Spleen (tissue), 7 donors: ENCODE measurements at regions not wholly inside any gene's neighbourhood (a gene's known extent, or its start where the extent isn't known, plus 50 kb on each side); places are given as distances from the start of the nearest gene placed in this dataset.

Experiments used
- POLR2A ChIP-seq, 3 donors: fragments of 450-650 bp; IDR thresholded peaks; one replicate each; pipeline ENCODE4 v1.5.1; 2017; ENCODE audit warnings: antibody characterized with exemption in 3 of 3, mild to moderate bottlenecking in 1 of 3
- POLR2AphosphoS5 ChIP-seq, 3 donors: sonication (generic); formaldehyde crosslinking; IDR thresholded peaks; one replicate each; pipeline ENCODE4 v1.5.1; 2017; ENCODE audit warnings: antibody characterized with exemption in 3 of 3
- TF ChIP-seq, protein P1 (sequence below), 11 experiments: fragments of 200-600 bp in 7 of 11; fragments of 450-650 bp in 4 of 11; sonication (generic) in 4 of 11; IDR thresholded peaks in 8 of 11; conservative IDR thresholded peaks in 3 of 11; 1 replicate in 7 of 11; 2 replicates in 4 of 11; pipeline versions ENCODE4 v1.4.0 to v1.8.0; 2016 to 2021; ENCODE audit warnings: antibody characterized with exemption in 11 of 11, inconsistent platforms in 4 of 11, mild to moderate bottlenecking in 1 of 11
- donor health status: DM: no; HTN: no; CAD: no; lungs with moderate emphysema.
- donor health status: DM: no; HTN: no; CAD: no.
- donor health status: DM: no; HTN: no; CAD: no.

- TF ChIP-seq POLR2AphosphoS5 (IDR thresholded peaks at IDR 0.05), result no peak
- TF ChIP-seq POLR2A (IDR thresholded peaks at IDR 0.05), result no peak
- TF ChIP-seq, protein P1, sequence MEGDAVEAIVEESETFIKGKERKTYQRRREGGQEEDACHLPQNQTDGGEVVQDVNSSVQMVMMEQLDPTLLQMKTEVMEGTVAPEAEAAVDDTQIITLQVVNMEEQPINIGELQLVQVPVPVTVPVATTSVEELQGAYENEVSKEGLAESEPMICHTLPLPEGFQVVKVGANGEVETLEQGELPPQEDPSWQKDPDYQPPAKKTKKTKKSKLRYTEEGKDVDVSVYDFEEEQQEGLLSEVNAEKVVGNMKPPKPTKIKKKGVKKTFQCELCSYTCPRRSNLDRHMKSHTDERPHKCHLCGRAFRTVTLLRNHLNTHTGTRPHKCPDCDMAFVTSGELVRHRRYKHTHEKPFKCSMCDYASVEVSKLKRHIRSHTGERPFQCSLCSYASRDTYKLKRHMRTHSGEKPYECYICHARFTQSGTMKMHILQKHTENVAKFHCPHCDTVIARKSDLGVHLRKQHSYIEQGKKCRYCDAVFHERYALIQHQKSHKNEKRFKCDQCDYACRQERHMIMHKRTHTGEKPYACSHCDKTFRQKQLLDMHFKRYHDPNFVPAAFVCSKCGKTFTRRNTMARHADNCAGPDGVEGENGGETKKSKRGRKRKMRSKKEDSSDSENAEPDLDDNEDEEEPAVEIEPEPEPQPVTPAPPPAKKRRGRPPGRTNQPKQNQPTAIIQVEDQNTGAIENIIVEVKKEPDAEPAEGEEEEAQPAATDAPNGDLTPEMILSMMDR (IDR thresholded peaks at IDR 0.05 in 8 of 11, conservative IDR thresholded peaks at IDR 0.05 in 3 of 11), result no peak
These were observed 246.0 kb upstream of the CBLB start for GRCh38 chr3:106114848-106115247.
